ENCODE measurements at regions not wholly inside any gene's neighbourhood (a gene's known extent, or its start where the extent isn't known, plus 50 kb on each side); places are given as distances from the start of the nearest gene placed in this dataset.

GRCh38 chr5:98569288-98569687 lies 204.2 kb upstream of the RGMB start:
- H3K36me3 ChIP-seq, result no peaks in the 10 kb centered on the region
- 0 out of 2 replicates have a peak, but pooled peaks cover 2% of the 10 kb centered on the region for H3K9me3 ChIP-seq
- no peaks in the 10 kb centered on the region for H3K27me3 ChIP-seq
- H3K4me3 ChIP-seq, result no peak overlapping the region
- no peak for DNase-seq

GRCh38 chr5:98570010-98570409 lies 203.5 kb upstream of the RGMB start:
- H3K36me3 ChIP-seq, result no peaks in the 10 kb centered on the region
- H3K27me3 ChIP-seq, result no peaks in the 10 kb centered on the region
- H3K9me3 ChIP-seq, result 0 out of 2 replicates have a peak, but pooled peaks cover 2% of the 10 kb centered on the region
- H3K4me3 ChIP-seq, result no peak overlapping the region
- DNase-seq, result no peak

GRCh38 chr5:98570661-98571191 lies 202.7 kb upstream of the RGMB start:
- H3K36me3 ChIP-seq, result no peaks in the 10 kb centered on the region
- no peak for DNase-seq

GRCh38 chr5:98573834-98574320 lies 199.6 kb upstream of the RGMB start:
- Histone ChIP-seq H3K4me3 (no peak overlapping the region), H3K36me3 (no peaks in the 10 kb centered on the region), H3K27me3 (no peaks in the 10 kb centered on the region), H3K9me3 (0 out of 2 replicates have a peak, but pooled peaks cover 2% of the 10 kb centered on the region)
- DNase-seq, result no peak

More at GRCh38 chr5:98570661-98571191, 202.7 kb upstream of the RGMB start:
- Histone ChIP-seq H3K9me3 (0 out of 2 replicates have a peak, but pooled peaks cover 2% of the 10 kb centered on the region), H3K27me3 (no peaks in the 10 kb centered on the region), H3K4me3 (no peak overlapping the region)

GRCh38 chr5:98576275-98576674 lies 197.2 kb upstream of the RGMB start:
- no peaks in the 10 kb centered on the region for H3K27me3 ChIP-seq
- no peak overlapping the region for H3K4me3 ChIP-seq
- H3K36me3 ChIP-seq, result no peaks in the 10 kb centered on the region
- DNase-seq, result no peak
- 0 out of 2 replicates have a peak, but pooled peaks cover 2% of the 10 kb centered on the region for H3K9me3 ChIP-seq

- H3K27me3 ChIP-seq, result no peaks in the 10 kb centered on the region
- no peak for DNase-seq
- H3K9me3 ChIP-seq, result no peaks in the 10 kb centered on the region
- H3K36me3 ChIP-seq, result no peaks in the 10 kb centered on the region
- H3K4me3 ChIP-seq, result no peak overlapping the region
These were observed 195.0 kb upstream of the RGMB start for GRCh38 chr5:98578438-98578837.

- Histone ChIP-seq H3K36me3 (no peaks in the 10 kb centered on the region), H3K9me3 (no peaks in the 10 kb centered on the region), H3K4me3 (no peak overlapping the region), H3K27me3 (no peaks in the 10 kb centered on the region)
- peak; percentile 23 for DNase-seq
These were observed 192.1 kb upstream of the RGMB start for GRCh38 chr5:98581112-98581997.

GRCh38 chr5:98583586-98583985 lies 189.9 kb upstream of the RGMB start:
- H3K4me3 ChIP-seq, result no peak overlapping the region
- H3K36me3 ChIP-seq, result no peaks in the 10 kb centered on the region
- DNase-seq, result no peak
- no peaks in the 10 kb centered on the region for H3K9me3 ChIP-seq
- H3K27me3 ChIP-seq, result no peaks in the 10 kb centered on the region

- Histone ChIP-seq H3K36me3 (no peaks in the 10 kb centered on the region), H3K27me3 (no peaks in the 10 kb centered on the region), H3K4me3 (no peak overlapping the region), H3K9me3 (0 out of 2 replicates have a peak, but pooled peaks cover 3% of the 10 kb centered on the region)
- DNase-seq, result no peak
These were observed 187.7 kb upstream of the RGMB start for GRCh38 chr5:98585661-98586310.

- Histone ChIP-seq H3K27me3 (no peaks in the 10 kb centered on the region), H3K4me3 (no peak overlapping the region), H3K9me3 (0 out of 2 replicates have a peak, but pooled peaks cover 3% of the 10 kb centered on the region), H3K36me3 (no peaks in the 10 kb centered on the region)
- DNase-seq, result no peak
These were observed 186.9 kb upstream of the RGMB start for GRCh38 chr5:98586581-98586980.

- Histone ChIP-seq H3K9me3 (0 out of 2 replicates have a peak, but pooled peaks cover 3% of the 10 kb centered on the region), H3K27me3 (no peaks in the 10 kb centered on the region), H3K4me3 (no peak overlapping the region), H3K36me3 (no peaks in the 10 kb centered on the region)
- DNase-seq, result no peak
These were observed 186.3 kb upstream of the RGMB start for GRCh38 chr5:98587166-98587565.

- Histone ChIP-seq H3K4me3 (no peak overlapping the region), H3K36me3 (no peaks in the 10 kb centered on the region), H3K27me3 (no peaks in the 10 kb centered on the region), H3K9me3 (0 out of 2 replicates have a peak, but pooled peaks cover 3% of the 10 kb centered on the region)
- DNase-seq, result no peak
These were observed 185.2 kb upstream of the RGMB start for GRCh38 chr5:98588215-98588614.

- DNase-seq, result no peak
- Histone ChIP-seq H3K36me3 (no peaks in the 10 kb centered on the region), H3K9me3 (0 out of 2 replicates have a peak, but pooled peaks cover 3% of the 10 kb centered on the region), H3K27me3 (no peaks in the 10 kb centered on the region), H3K4me3 (no peak overlapping the region)
These were observed 180.0 kb upstream of the RGMB start for GRCh38 chr5:98593418-98593817.

- Histone ChIP-seq H3K4me3 (no peak overlapping the region), H3K9me3 (0 out of 2 replicates have a peak, but pooled peaks cover 3% of the 10 kb centered on the region), H3K36me3 (no peaks in the 10 kb centered on the region), H3K27me3 (no peaks in the 10 kb centered on the region)
- DNase-seq, result no peak
These were observed 179.4 kb upstream of the RGMB start for GRCh38 chr5:98594098-98594497.

- Histone ChIP-seq H3K4me3 (no peak overlapping the region), H3K27me3 (no peaks in the 10 kb centered on the region), H3K9me3 (peaks cover 5% of the 10 kb centered on the region), H3K36me3 (no peaks in the 10 kb centered on the region)
- no peak for DNase-seq
These were observed 174.4 kb upstream of the RGMB start for GRCh38 chr5:98599016-98599415.

GRCh38 chr5:98602534-98603112 lies 170.8 kb upstream of the RGMB start:
- Histone ChIP-seq H3K9me3 (peaks cover 5% of the 10 kb centered on the region), H3K27me3 (no peaks in the 10 kb centered on the region), H3K36me3 (no peaks in the 10 kb centered on the region), H3K4me3 (no peak overlapping the region)
- no peak for DNase-seq

- no peak for DNase-seq
- H3K4me3 ChIP-seq, result no peak overlapping the region
- H3K36me3 ChIP-seq, result no peaks in the 10 kb centered on the region
- H3K27me3 ChIP-seq, result no peaks in the 10 kb centered on the region
- H3K9me3 ChIP-seq, result peaks cover 5% of the 10 kb centered on the region
These were observed 170.0 kb upstream of the RGMB start for GRCh38 chr5:98603456-98603855.

Data from MG63 (cell line).